ENCODE measurements at regions not wholly inside any gene's neighbourhood (a gene's known extent, or its start where the extent isn't known, plus 50 kb on each side); places are given as distances from the start of the nearest gene placed in this dataset.

GRCh38 chr1:224859651-224860050, 69.8 kb upstream of the DNAH14 start:
- Histone ChIP-seq H2AFZ (ENCODE audit: low read length) (no peak overlapping the region), H3K9me3 (ENCODE audit: control insufficient read depth, insufficient read depth, low read depth, low read length) (no peaks in the 10 kb centered on the region), H3K79me2 (ENCODE audit: control insufficient read depth, insufficient read depth, low read length) (no peaks in the 10 kb centered on the region), H3K4me2 (ENCODE audit: extremely low read depth, insufficient read depth, low read length) (no peak overlapping the region), H3K27me3 (ENCODE audit: control insufficient read depth, insufficient read depth, low read length) (no peaks in the 10 kb centered on the region), H3K27ac (ENCODE audit: insufficient read depth, low read length) (no peak overlapping the region), H3K9ac (ENCODE audit: insufficient read depth, low read length) (no peak overlapping the region), H3K4me3 (replicated peaks in 1 of 4; ENCODE audit: control extremely low read depth in 1 of 4, insufficient read depth in 1 of 4, low read depth in 3 of 4, low read length in 4 of 4) (no peak overlapping the region), H3K4me1 (ENCODE audit: control insufficient read depth, extremely low read depth, insufficient read depth, low read length) (no peaks in the 10 kb centered on the region), H4K20me1 (ENCODE audit: control insufficient read depth, extremely low read depth, insufficient read depth, low read length) (no peaks in the 10 kb centered on the region), H3K36me3 (ENCODE audit: control insufficient read depth, insufficient read depth, low read length) (no peaks in the 10 kb centered on the region)
- DNase-seq (ENCODE audit: low read depth in 2 of 2) = no peak
- TF ChIP-seq EZH2 (IDR thresholded peaks at IDR 0.05; ENCODE audit: low read length, missing control alignments) (no peak), CTCF (conservative IDR thresholded peaks at IDR 0.05 in 1 of 2, IDR thresholded peaks at IDR 0.05 in 1 of 2; ENCODE audit: low read depth in 1 of 2, low read length in 2 of 2) (no peak)

- Histone ChIP-seq H4K20me1 (ENCODE audit: control insufficient read depth, extremely low read depth, insufficient read depth, low read length) (no peaks in the 10 kb centered on the region), H3K9me3 (ENCODE audit: control insufficient read depth, insufficient read depth, low read depth, low read length) (no peaks in the 10 kb centered on the region), H3K27ac (ENCODE audit: insufficient read depth, low read length) (no peak overlapping the region), H3K79me2 (ENCODE audit: control insufficient read depth, insufficient read depth, low read length) (no peaks in the 10 kb centered on the region), H3K4me3 (replicated peaks in 1 of 4; ENCODE audit: control extremely low read depth in 1 of 4, insufficient read depth in 1 of 4, low read depth in 3 of 4, low read length in 4 of 4) (no peak overlapping the region), H3K27me3 (ENCODE audit: control insufficient read depth, insufficient read depth, low read length) (no peaks in the 10 kb centered on the region), H3K36me3 (ENCODE audit: control insufficient read depth, insufficient read depth, low read length) (no peaks in the 10 kb centered on the region), H3K4me2 (ENCODE audit: extremely low read depth, insufficient read depth, low read length) (no peak overlapping the region), H3K9ac (ENCODE audit: insufficient read depth, low read length) (no peak overlapping the region), H2AFZ (ENCODE audit: low read length) (no peak overlapping the region), H3K4me1 (ENCODE audit: control insufficient read depth, extremely low read depth, insufficient read depth, low read length) (no peaks in the 10 kb centered on the region)
- no peak for DNase-seq (ENCODE audit: low read depth in 2 of 2)
- TF ChIP-seq CTCF (conservative IDR thresholded peaks at IDR 0.05 in 1 of 2, IDR thresholded peaks at IDR 0.05 in 1 of 2; ENCODE audit: low read depth in 1 of 2, low read length in 2 of 2) (no peak), EZH2 (IDR thresholded peaks at IDR 0.05; ENCODE audit: low read length, missing control alignments) (no peak)
Observed at GRCh38 chr1:224860488-224861338, 68.8 kb upstream of the DNAH14 start.

GRCh38 chr1:224861339-224861716, 68.1 kb upstream of the DNAH14 start:
- no peak for DNase-seq (ENCODE audit: low read depth in 2 of 2)
- Histone ChIP-seq H3K4me2 (ENCODE audit: extremely low read depth, insufficient read depth, low read length) (no peak overlapping the region), H3K27ac (ENCODE audit: insufficient read depth, low read length) (no peak overlapping the region), H3K9me3 (ENCODE audit: control insufficient read depth, insufficient read depth, low read depth, low read length) (no peaks in the 10 kb centered on the region), H3K4me3 (replicated peaks in 1 of 4; ENCODE audit: control extremely low read depth in 1 of 4, insufficient read depth in 1 of 4, low read depth in 3 of 4, low read length in 4 of 4) (no peak overlapping the region), H2AFZ (ENCODE audit: low read length) (no peak overlapping the region), H3K79me2 (ENCODE audit: control insufficient read depth, insufficient read depth, low read length) (no peaks in the 10 kb centered on the region), H3K9ac (ENCODE audit: insufficient read depth, low read length) (no peak overlapping the region), H3K36me3 (ENCODE audit: control insufficient read depth, insufficient read depth, low read length) (no peaks in the 10 kb centered on the region), H4K20me1 (ENCODE audit: control insufficient read depth, extremely low read depth, insufficient read depth, low read length) (no peaks in the 10 kb centered on the region), H3K27me3 (ENCODE audit: control insufficient read depth, insufficient read depth, low read length) (no peaks in the 10 kb centered on the region), H3K4me1 (ENCODE audit: control insufficient read depth, extremely low read depth, insufficient read depth, low read length) (no peaks in the 10 kb centered on the region)
- TF ChIP-seq EZH2 (IDR thresholded peaks at IDR 0.05; ENCODE audit: low read length, missing control alignments) (no peak), CTCF (conservative IDR thresholded peaks at IDR 0.05 in 1 of 2, IDR thresholded peaks at IDR 0.05 in 1 of 2; ENCODE audit: low read depth in 1 of 2, low read length in 2 of 2) (no peak)

Measured in fibroblast of lung (primary cell).